OCI-LY1 (cell line): ENCODE measurements at regions not wholly inside any gene's neighbourhood (a gene's known extent, or its start where the extent isn't known, plus 50 kb on each side); places are given as distances from the start of the nearest gene placed in this dataset.

ENCODE experiments used
- H2AFZ ChIP-seq: fragments of 200-600 bp; sonication (generic), shearing (Covaris generic); 2 replicates; pipeline ENCODE4 v1.6.0; 2014; ENCODE audit warnings: antibody characterized with exemption, mild to moderate bottlenecking, low read length
- H3F3A ChIP-seq: fragments of 200-600 bp; sonication (generic), shearing (Covaris generic); 2 replicates; pipeline ENCODE4 v1.6.0; 2014; ENCODE audit warnings: mild to moderate bottlenecking, antibody characterized with exemption, low read length, moderate library complexity; ENCODE audit not compliant: insufficient read depth
- H3K27ac ChIP-seq: fragments of 200-600 bp; sonication (generic); 2 replicates; pipeline ENCODE4 v1.5.1; 2014; ENCODE audit warnings: low read length, mixed run types, mild to moderate bottlenecking, low read depth; ENCODE audit not compliant: poor library complexity, severe bottlenecking
- H3K27me3 ChIP-seq: fragments of 200-600 bp; sonication (generic); 2 replicates; pipeline ENCODE4 v1.6.0; 2014; ENCODE audit warnings: antibody characterized with exemption, mild to moderate bottlenecking, low read length, moderate library complexity; ENCODE audit not compliant: insufficient read depth
- H3K36me3 ChIP-seq: fragments of 200-600 bp; sonication (generic); 2 replicates; pipeline ENCODE4 v1.6.1; 2014; ENCODE audit warnings: mild to moderate bottlenecking, antibody characterized with exemption, low read length, moderate library complexity, mixed read lengths; ENCODE audit not compliant: insufficient read depth
- H3K4me1 ChIP-seq: fragments of 200-600 bp; sonication (generic); 2 replicates; pipeline ENCODE4 v1.5.1; 2014; ENCODE audit warnings: mild to moderate bottlenecking, low read length, moderate library complexity; ENCODE audit not compliant: insufficient read depth, severe bottlenecking
- H3K4me2 ChIP-seq: fragments of 200-600 bp; sonication (generic), shearing (Covaris generic); 2 replicates; pipeline ENCODE4 v1.6.1; 2014; ENCODE audit warnings: low read length
- H3K4me3 ChIP-seq: fragments of 200-600 bp; sonication (generic); 2 replicates; pipeline ENCODE4 v1.5.1; 2014; ENCODE audit warnings: low read length, low read depth, mild to moderate bottlenecking, mixed read lengths; ENCODE audit not compliant: poor library complexity, severe bottlenecking
- H3K79me2 ChIP-seq: fragments of 200-600 bp; shearing (Covaris generic); 2 replicates; pipeline ENCODE4 v1.6.1; 2016; ENCODE audit warnings: mixed run types, low read length, mixed read lengths; ENCODE audit not compliant: insufficient read depth
- H3K9ac ChIP-seq: fragments of 200-600 bp; sonication (generic), shearing (Covaris generic); 2 replicates; pipeline ENCODE4 v1.6.1; 2014; ENCODE audit warnings: mild to moderate bottlenecking, low read length, mixed read lengths
- H3K9me2 ChIP-seq: fragments of 200-600 bp; sonication (generic), shearing (Covaris generic); 2 replicates; pipeline ENCODE4 v1.6.1; 2014; ENCODE audit warnings: low read depth, mild to moderate bottlenecking, low read length, mixed read lengths
- H3K9me3 ChIP-seq: fragments of 200-600 bp; shearing (Covaris generic); 2 replicates; pipeline ENCODE4 v1.6.1; 2014; ENCODE audit warnings: low read length, mixed read lengths
- H4K20me1 ChIP-seq: fragments of 200-600 bp; sonication (generic), shearing (Covaris generic); 2 replicates; pipeline ENCODE4 v1.6.0; 2016; ENCODE audit warnings: mild to moderate bottlenecking, low read length; ENCODE audit not compliant: insufficient read depth
- CTCF ChIP-seq: fragments of 200-600 bp; sonication (generic), shearing (Covaris generic); IDR thresholded peaks from 2 replicates; pipeline ENCODE4 v1.5.1; 2017; ENCODE audit warnings: mild to moderate bottlenecking, antibody characterized with exemption, low read length, moderate library complexity, mixed read lengths
- EZH2 ChIP-seq: fragments of 200-600 bp; sonication (generic), shearing (Covaris generic); IDR thresholded peaks from 2 replicates; pipeline ENCODE4 v1.8.0; 2017; ENCODE audit warnings: borderline replicate concordance, mixed run types, mild to moderate bottlenecking, antibody characterized with exemption, low read length, moderate library complexity, mixed read lengths

GRCh38 chr15:35926007-35926380, 380.0 kb upstream of the DPH6 start:
- Histone ChIP-seq H3K79me2 (no peaks in the 10 kb centered on the region), H3K4me2 (no peak overlapping the region), H3K4me3 (no peak overlapping the region), H4K20me1 (no peaks in the 10 kb centered on the region), H3K36me3 (no peaks in the 10 kb centered on the region), H3F3A (no peaks in the 10 kb centered on the region), H3K4me1 (no peaks in the 10 kb centered on the region), H2AFZ (no peak overlapping the region), H3K27ac (no peak overlapping the region), H3K9me3 (no peaks in the 10 kb centered on the region), H3K27me3 (no peaks in the 10 kb centered on the region), H3K9me2 (no peaks in the 10 kb centered on the region), H3K9ac (no peak overlapping the region)
- TF ChIP-seq CTCF (no peak), EZH2 (no peak)

- H3K4me1 ChIP-seq, result no peaks in the 10 kb centered on the region
- no peak for TF ChIP-seq EZH2
- TF ChIP-seq CTCF, result no peak
- no peaks in the 10 kb centered on the region for H3F3A ChIP-seq
- H3K4me2 ChIP-seq, result no peak overlapping the region
- H3K9me3 ChIP-seq, result no peaks in the 10 kb centered on the region
- no peaks in the 10 kb centered on the region for H3K79me2 ChIP-seq
- no peaks in the 10 kb centered on the region for H3K9me2 ChIP-seq
- no peaks in the 10 kb centered on the region for H4K20me1 ChIP-seq
- no peak overlapping the region for H3K9ac ChIP-seq
- no peak overlapping the region for H3K4me3 ChIP-seq
- no peak overlapping the region for H3K27ac ChIP-seq
- no peak overlapping the region for H2AFZ ChIP-seq
- no peaks in the 10 kb centered on the region for H3K27me3 ChIP-seq
- no peaks in the 10 kb centered on the region for H3K36me3 ChIP-seq
These were observed 382.9 kb upstream of the DPH6 start for GRCh38 chr15:35928847-35929246.

GRCh38 chr15:35929740-35930444, 383.9 kb upstream of the DPH6 start:
- Histone ChIP-seq H3K4me3 (no peak overlapping the region), H3K9me3 (no peaks in the 10 kb centered on the region), H3K4me2 (no peak overlapping the region), H3K4me1 (no peaks in the 10 kb centered on the region), H3K9ac (no peak overlapping the region), H3K79me2 (no peaks in the 10 kb centered on the region), H4K20me1 (no peaks in the 10 kb centered on the region), H3K36me3 (no peaks in the 10 kb centered on the region), H3K9me2 (no peaks in the 10 kb centered on the region), H3F3A (no peaks in the 10 kb centered on the region), H3K27ac (no peak overlapping the region), H3K27me3 (no peaks in the 10 kb centered on the region), H2AFZ (no peak overlapping the region)
- no peak for TF ChIP-seq EZH2
- no peak for TF ChIP-seq CTCF
